ENCODE measurements at regions not wholly inside any gene's neighbourhood (a gene's known extent, or its start where the extent isn't known, plus 50 kb on each side); places are given as distances from the start of the nearest gene placed in this dataset.

DNA sequence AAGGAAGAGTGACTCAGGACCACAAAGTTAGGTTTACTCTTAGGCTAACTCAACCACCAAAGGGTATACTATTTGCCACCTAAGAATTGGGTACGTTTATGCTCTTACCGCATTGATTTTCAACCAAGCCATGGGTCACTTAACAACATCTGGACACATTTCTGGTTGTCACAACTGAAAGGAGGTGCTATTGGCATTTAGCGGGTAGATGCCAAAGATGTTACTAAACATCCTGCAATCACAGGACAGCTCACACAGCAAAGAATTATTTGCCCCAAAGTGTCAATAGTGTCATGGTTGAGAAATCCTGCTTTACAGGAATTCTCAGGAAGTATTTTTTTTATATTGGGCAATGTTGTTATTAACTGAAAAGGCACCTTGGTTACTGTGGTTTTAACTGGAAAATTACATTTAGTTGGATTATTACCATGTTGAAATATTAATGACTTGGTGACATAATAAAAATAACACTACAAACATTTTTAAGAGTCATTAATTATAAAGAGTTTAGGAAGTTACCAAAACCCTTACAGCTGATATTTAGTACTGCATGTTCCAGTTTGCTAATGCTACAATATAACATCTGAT lies 185.0 kb upstream of the TMEM196 start:
- TF ChIP-seq, protein P1, sequence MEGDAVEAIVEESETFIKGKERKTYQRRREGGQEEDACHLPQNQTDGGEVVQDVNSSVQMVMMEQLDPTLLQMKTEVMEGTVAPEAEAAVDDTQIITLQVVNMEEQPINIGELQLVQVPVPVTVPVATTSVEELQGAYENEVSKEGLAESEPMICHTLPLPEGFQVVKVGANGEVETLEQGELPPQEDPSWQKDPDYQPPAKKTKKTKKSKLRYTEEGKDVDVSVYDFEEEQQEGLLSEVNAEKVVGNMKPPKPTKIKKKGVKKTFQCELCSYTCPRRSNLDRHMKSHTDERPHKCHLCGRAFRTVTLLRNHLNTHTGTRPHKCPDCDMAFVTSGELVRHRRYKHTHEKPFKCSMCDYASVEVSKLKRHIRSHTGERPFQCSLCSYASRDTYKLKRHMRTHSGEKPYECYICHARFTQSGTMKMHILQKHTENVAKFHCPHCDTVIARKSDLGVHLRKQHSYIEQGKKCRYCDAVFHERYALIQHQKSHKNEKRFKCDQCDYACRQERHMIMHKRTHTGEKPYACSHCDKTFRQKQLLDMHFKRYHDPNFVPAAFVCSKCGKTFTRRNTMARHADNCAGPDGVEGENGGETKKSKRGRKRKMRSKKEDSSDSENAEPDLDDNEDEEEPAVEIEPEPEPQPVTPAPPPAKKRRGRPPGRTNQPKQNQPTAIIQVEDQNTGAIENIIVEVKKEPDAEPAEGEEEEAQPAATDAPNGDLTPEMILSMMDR (IDR thresholded peaks at IDR 0.05), result no peak
- TF ChIP-seq POLR2A (IDR thresholded peaks at IDR 0.05), result no peak
